ENCODE measurements at regions not wholly inside any gene's neighbourhood (a gene's known extent, or its start where the extent isn't known, plus 50 kb on each side); places are given as distances from the start of the nearest gene placed in this dataset.

DNA sequence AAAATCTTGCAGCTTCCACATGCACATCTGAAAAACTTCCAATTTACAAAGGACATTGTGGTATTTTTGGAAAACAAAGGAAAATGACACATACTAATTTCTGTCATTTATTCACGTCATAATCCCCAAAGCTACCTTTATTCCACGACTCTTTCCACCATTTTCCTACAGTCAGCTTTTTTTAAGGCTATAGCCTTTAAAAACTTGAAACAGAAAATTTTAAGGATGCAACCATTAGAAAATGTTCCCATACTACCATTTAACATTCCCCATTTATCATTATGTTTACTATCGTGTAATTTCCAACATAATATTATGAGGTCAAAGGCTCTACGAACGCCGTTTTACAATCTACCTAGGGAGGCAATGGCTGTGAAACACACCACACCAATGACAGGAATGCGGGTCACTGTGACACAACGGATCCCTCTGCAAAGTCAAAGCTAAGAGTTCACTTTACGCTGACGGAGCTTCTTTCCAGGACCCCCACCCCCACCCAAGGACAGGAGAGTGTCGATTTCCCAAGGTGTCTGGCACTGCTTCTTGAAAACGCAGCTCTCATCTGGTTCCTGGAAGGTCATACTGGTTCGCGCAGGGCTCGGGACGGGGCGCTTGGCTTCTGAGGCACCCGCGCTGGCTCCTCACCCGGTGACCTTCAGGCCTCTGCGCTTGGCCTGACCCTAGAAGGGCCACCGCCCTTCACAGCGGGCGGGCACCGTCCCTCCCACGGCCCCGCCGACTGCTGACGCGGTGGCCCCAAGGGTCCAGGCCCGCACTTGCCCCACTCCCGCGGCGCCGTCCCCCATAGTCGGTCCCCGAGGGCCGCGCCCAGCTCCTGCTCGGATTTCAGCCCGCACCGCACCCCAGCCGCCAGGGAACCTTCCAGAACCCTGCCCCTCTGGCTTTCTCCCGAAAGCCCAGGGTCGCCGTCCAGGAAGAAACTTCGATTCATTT, 50.5 kb upstream of the ATF3 start:
- DNase-seq (ENCODE audit: low read depth in 2 of 2), result peak in 1 of 2 donors; percentile 18

DNA sequence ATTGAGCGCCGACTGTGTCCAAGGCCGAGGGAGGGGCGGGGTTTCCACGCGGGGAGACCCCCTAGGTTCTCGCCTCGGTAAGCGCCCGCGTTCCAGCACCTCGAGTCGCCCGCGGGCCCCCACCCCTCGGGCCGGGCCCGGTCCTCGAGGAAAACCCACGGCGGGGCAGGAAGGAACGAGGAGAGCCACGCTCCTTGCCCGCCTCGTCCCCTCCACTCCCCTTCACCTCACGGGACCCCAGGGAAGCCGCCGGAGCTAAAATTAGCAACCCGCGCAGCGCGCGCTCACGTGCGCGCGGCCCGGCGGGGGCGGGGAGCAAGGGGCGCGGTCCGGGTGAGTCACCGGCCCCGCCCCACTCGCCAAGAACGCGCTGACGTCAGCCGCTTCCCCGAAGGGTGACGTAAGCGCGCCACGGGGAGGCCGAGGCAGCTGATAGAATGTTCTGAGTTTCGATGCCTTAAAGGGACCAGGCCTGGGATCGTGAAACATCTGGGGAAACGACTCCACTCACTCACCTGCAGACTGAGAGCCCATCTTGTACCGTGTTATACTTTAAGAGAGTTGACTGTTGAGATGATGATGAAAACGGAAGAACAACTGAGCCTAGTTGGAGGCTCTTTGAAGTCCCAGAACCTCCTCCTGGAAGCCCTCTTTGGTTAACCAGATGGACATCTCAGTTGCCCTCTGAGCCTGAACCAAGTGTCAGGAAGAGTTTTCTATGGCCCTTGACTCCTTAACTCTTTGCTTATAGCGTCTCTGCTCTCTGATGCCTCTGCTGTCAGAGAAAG, 49.7 kb upstream of the ATF3 start:
- DNase-seq (ENCODE audit: low read depth in 2 of 2), result peak; percentile 77 to 83

Data from stimulated activated CD8-positive, alpha-beta memory T cell treated with anti-CD3 and anti-CD28 coated beads, Interleukin-15, amount 100 ng/mL, for 4 hours (primary cell).